ENCODE measurements at regions not wholly inside any gene's neighbourhood (a gene's known extent, or its start where the extent isn't known, plus 50 kb on each side); places are given as distances from the start of the nearest gene placed in this dataset.

DNA sequence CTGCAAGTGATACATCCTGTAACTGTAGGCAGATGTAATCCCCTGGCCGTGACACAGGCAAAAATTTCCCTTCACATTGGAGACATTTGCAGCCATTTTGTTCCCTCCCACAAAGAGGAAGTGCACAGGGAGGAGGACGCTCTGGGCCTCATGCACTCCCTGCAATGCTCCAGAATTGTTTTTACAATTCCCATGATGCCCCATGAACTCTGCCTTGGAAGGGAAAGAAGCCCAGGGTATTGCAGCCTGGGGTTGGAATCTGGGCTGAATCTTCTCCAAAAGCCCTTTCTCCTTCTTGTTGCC lies 491.7 kb downstream of the CCDC171 start:
- TF ChIP-seq, protein P1, sequence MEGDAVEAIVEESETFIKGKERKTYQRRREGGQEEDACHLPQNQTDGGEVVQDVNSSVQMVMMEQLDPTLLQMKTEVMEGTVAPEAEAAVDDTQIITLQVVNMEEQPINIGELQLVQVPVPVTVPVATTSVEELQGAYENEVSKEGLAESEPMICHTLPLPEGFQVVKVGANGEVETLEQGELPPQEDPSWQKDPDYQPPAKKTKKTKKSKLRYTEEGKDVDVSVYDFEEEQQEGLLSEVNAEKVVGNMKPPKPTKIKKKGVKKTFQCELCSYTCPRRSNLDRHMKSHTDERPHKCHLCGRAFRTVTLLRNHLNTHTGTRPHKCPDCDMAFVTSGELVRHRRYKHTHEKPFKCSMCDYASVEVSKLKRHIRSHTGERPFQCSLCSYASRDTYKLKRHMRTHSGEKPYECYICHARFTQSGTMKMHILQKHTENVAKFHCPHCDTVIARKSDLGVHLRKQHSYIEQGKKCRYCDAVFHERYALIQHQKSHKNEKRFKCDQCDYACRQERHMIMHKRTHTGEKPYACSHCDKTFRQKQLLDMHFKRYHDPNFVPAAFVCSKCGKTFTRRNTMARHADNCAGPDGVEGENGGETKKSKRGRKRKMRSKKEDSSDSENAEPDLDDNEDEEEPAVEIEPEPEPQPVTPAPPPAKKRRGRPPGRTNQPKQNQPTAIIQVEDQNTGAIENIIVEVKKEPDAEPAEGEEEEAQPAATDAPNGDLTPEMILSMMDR (IDR thresholded peaks at IDR 0.05): no peak
- intact Hi-C loops (cut with micrococcal nuclease): no loop called here
- Histone ChIP-seq H3K4me1 (ENCODE audit: control insufficient read depth, insufficient read depth, low read length) (no peaks in the 10 kb centered on the region), H3K27me3 (ENCODE audit: control insufficient read depth, insufficient read depth, low read length) (no peaks in the 10 kb centered on the region), H3K9me3 (ENCODE audit: control insufficient read depth, insufficient read depth, low read length) (no peaks in the 10 kb centered on the region), H3K4me3 (ENCODE audit: low read length) (no peak overlapping the region), H3K36me3 (ENCODE audit: control insufficient read depth, insufficient read depth, low read length) (no peaks in the 10 kb centered on the region), H3K27ac (ENCODE audit: low read length) (no peak overlapping the region)
- DNase-seq: no peak
- 79% methylated on average over 2 of the region's 2 CpGs for WGBS (ENCODE audit: insufficient coverage)
- no peak overlapping the region for H3K4me3 Mint-ChIP-seq
- ATAC-seq: no peak
- H3K9me3 Mint-ChIP-seq: no peaks in the 10 kb centered on the region
- H3K27ac Mint-ChIP-seq: no peak overlapping the region
- no peaks in the 10 kb centered on the region for H3K4me1 Mint-ChIP-seq
- H3K36me3 Mint-ChIP-seq: no peaks in the 10 kb centered on the region
- H3K27me3 Mint-ChIP-seq (ENCODE audit: low read depth in 2 of 2): peaks cover 9 to 27% of the 10 kb centered on the region in 2 donors

DNA sequence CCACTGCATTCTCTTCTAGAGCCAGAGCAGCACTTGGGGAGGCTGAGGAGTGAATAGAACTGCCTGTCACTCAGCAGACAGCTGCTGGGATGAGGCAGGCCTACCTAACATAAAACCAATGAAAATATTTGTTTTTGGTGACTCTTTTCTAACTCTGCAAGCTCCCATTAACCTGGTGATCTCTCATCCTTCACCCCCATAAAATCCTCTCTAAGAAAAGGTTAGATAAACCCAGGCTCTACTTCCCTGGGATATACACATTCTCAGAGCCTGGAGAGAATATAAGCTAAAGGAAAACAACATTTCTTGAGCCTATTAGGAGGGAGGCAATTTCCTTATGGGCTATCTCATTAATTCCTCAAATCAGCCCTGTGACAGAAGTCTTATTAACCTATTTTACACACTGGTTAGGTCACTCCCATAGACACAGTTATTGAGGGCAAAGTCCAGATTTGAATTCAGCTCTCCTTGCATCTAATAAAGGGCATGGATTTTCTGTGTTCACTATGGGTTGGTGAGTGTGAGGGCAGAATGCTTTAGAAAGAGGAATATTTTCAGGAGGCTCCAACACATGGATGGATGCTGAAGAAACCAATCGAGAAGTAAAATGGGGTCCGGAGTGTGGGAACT lies 492.9 kb downstream of the CCDC171 start:
- H3K4me1 ChIP-seq (ENCODE audit: control insufficient read depth, insufficient read depth, low read length): no peaks in the 10 kb centered on the region
- H3K9me3 ChIP-seq (ENCODE audit: control insufficient read depth, insufficient read depth, low read length): no peaks in the 10 kb centered on the region
- no peaks in the 10 kb centered on the region for H3K9me3 Mint-ChIP-seq
- no peak overlapping the region for H3K27ac ChIP-seq (ENCODE audit: low read length)
- TF ChIP-seq, protein P1 (IDR thresholded peaks at IDR 0.05): no peak
- DNase-seq (no peak), ATAC-seq (no peak)
- no peaks in the 10 kb centered on the region for H3K36me3 Mint-ChIP-seq
- intact Hi-C loops (cut with micrococcal nuclease): no loop called here
- H3K4me3 Mint-ChIP-seq: no peak overlapping the region
- H3K27me3 ChIP-seq (ENCODE audit: control insufficient read depth, insufficient read depth, low read length): no peaks in the 10 kb centered on the region
- no peaks in the 10 kb centered on the region for H3K4me1 Mint-ChIP-seq
- peaks cover 9 to 20% of the 10 kb centered on the region in 2 donors for H3K27me3 Mint-ChIP-seq (ENCODE audit: low read depth in 2 of 2)
- WGBS (ENCODE audit: insufficient coverage): 98% methylated on average over 2 of the region's 2 CpGs
- no peaks in the 10 kb centered on the region for H3K36me3 ChIP-seq (ENCODE audit: control insufficient read depth, insufficient read depth, low read length)
- no peak overlapping the region for H3K27ac Mint-ChIP-seq
- no peak overlapping the region for H3K4me3 ChIP-seq (ENCODE audit: low read length)

DNA sequence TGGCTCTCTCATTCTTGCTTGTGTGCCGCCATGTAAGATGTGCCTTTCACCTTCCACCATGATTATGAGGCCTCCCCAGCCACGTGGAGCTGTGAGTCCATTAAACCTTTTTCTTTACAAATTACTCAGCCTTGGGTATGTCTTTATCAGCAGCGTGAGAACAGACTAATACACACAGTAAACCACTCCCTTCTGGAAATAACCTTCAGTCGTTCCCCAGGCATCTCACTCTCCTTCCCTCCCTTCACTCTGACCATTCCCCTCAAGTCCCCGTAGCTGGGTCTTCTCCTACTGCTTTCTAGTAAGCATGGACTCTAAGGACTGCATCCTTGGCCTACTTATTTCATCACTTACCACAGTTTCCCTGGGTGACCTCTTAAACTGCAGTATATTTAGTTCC lies 493.9 kb downstream of the CCDC171 start:
- TF ChIP-seq, protein P1 (IDR thresholded peaks at IDR 0.05): no peak
- Histone ChIP-seq H3K27me3 (ENCODE audit: control insufficient read depth, insufficient read depth, low read length) (no peaks in the 10 kb centered on the region), H3K4me1 (ENCODE audit: control insufficient read depth, insufficient read depth, low read length) (no peaks in the 10 kb centered on the region), H3K27ac (ENCODE audit: low read length) (no peak overlapping the region), H3K4me3 (ENCODE audit: low read length) (no peak overlapping the region), H3K36me3 (ENCODE audit: control insufficient read depth, insufficient read depth, low read length) (no peaks in the 10 kb centered on the region), H3K9me3 (ENCODE audit: control insufficient read depth, insufficient read depth, low read length) (no peaks in the 10 kb centered on the region)
- ATAC-seq (no peak), DNase-seq (no peak)
- H3K4me1 Mint-ChIP-seq: peaks cover 0 to 4% of the 10 kb centered on the region in 2 donors
- no peaks in the 10 kb centered on the region for H3K9me3 Mint-ChIP-seq
- intact Hi-C loops (cut with micrococcal nuclease): no loop called here
- H3K36me3 Mint-ChIP-seq: no peaks in the 10 kb centered on the region
- 63% methylated on average over 5 of the region's 5 CpGs for WGBS (ENCODE audit: insufficient coverage)
- H3K27me3 Mint-ChIP-seq (ENCODE audit: low read depth in 2 of 2): peaks cover 5 to 11% of the 10 kb centered on the region in 2 donors
- no peak overlapping the region for H3K4me3 Mint-ChIP-seq
- H3K27ac Mint-ChIP-seq: no peak overlapping the region

DNA sequence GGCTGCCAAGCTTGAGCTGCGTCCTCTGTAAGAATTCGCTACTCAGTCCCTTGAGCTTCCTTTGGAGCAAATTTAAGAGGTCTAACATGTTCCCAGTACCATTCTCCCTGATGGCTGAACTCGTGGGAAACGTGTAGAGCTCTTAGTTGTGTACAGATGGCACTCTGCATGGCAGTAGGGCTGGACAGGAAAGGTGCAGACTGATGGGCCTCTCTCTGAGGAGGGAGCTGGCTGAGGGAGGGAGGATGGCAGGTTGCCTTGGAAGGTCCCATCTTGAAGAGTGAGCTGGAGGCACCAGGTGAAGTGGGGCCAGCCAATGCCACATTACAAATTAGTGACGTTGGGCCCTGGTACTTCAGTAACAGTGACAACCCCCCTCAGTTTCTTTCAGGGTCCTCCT lies 495.3 kb downstream of the CCDC171 start:
- H3K27me3 ChIP-seq (ENCODE audit: control insufficient read depth, insufficient read depth, low read length): no peaks in the 10 kb centered on the region
- no peaks in the 10 kb centered on the region for H3K9me3 ChIP-seq (ENCODE audit: control insufficient read depth, insufficient read depth, low read length)
- DNase-seq (no peak), ATAC-seq (no peak)
- no peaks in the 10 kb centered on the region for H3K36me3 ChIP-seq (ENCODE audit: control insufficient read depth, insufficient read depth, low read length)
- H3K36me3 Mint-ChIP-seq: no peaks in the 10 kb centered on the region
- peaks cover 0 to 4% of the 10 kb centered on the region in 2 donors for H3K4me1 Mint-ChIP-seq
- H3K4me3 ChIP-seq (ENCODE audit: low read length): no peak overlapping the region
- peaks cover 5% of the 10 kb centered on the region in 2 donors for H3K27me3 Mint-ChIP-seq (ENCODE audit: low read depth in 2 of 2)
- H3K4me3 Mint-ChIP-seq: no peak overlapping the region
- no peaks in the 10 kb centered on the region for H3K9me3 Mint-ChIP-seq
- intact Hi-C loops (cut with micrococcal nuclease): no loop called here
- WGBS (ENCODE audit: insufficient coverage): 75% methylated on average over 5 of the region's 5 CpGs
- no peak overlapping the region for H3K27ac Mint-ChIP-seq
- no peaks in the 10 kb centered on the region for H3K4me1 ChIP-seq (ENCODE audit: control insufficient read depth, insufficient read depth, low read length)
- TF ChIP-seq, protein P1 (IDR thresholded peaks at IDR 0.05): no peak
- no peak overlapping the region for H3K27ac ChIP-seq (ENCODE audit: low read length)
